HCT116 (cell line): ENCODE measurements at regions not wholly inside any gene's neighbourhood (a gene's known extent, or its start where the extent isn't known, plus 50 kb on each side); places are given as distances from the start of the nearest gene placed in this dataset.
A peak's percentile ranks its signal among the peaks of the same experiment; 100 is the strongest.

Experiments
- ATAC-seq: fragments of 200-7000 bp; cut with Tn5 transposase; 2 replicates; pipeline ENCODE4 v1.9.1; 2020; ENCODE audit warnings: mild to moderate bottlenecking, moderate library complexity
- BruUV-seq: library from RNA; stranded (reverse); fragments of 400-500 nt; replicated peaks from 2 replicates; lab custom pipeline; 2021; lab: Mats Ljungman, UMichigan
- CTCF ChIA-PET: fragments of 300-600 bp; sonication (Branson Sonifier 250); formaldehyde crosslinking; loops from one replicate; lab custom pipeline; 2021; ENCODE audit warnings: antibody characterized with exemption; lab: Charles Lee
- POLR2A ChIA-PET: fragments of 300-600, 350-600 bp; sonication (Branson Sonifier 250); formaldehyde crosslinking; loops from one replicate; lab custom pipeline; 2021; ENCODE audit warnings: antibody characterized with exemption; lab: Charles Lee
- RAD21 ChIA-PET, 2 experiments: fragments of 300-600 bp; sonication (Branson Sonifier 250); formaldehyde crosslinking; loops; one replicate each; lab custom pipeline; 2023; ENCODE audit warnings: low total read pairs in 2 of 2; ENCODE audit not compliant: uncharacterized antibody in 2 of 2, unreplicated experiment in 2 of 2, low non-redundant PET in 1 of 2; lab: Charles Lee
- DNase-seq: peaks from one replicate; pipeline ENCODE4 v3.0.0-alpha.2; 2010; ENCODE audit warnings: low read depth, low spot score
- H2AFZ ChIP-seq: fragments of 200-600 bp; shearing (Covaris generic), sonication (generic); 2 replicates; pipeline ENCODE4 v1.6.1; 2017; ENCODE audit warnings: low read depth, mixed run types, mixed read lengths, antibody characterized with exemption, low read length; ENCODE audit not compliant: poor library complexity, severe bottlenecking
- H3K27ac ChIP-seq: 2 replicates; pipeline ENCODE4 v1.5.1; 2012; ENCODE audit warnings: low read depth, low read length
- H3K27me3 ChIP-seq: fragments of 200-600 bp; sonication (generic); 2 replicates; pipeline ENCODE4 v1.6.1; 2016; ENCODE audit warnings: mixed run types, low read length, mixed read lengths; ENCODE audit not compliant: insufficient read depth
- H3K36me3 ChIP-seq, 2 experiments: fragments of 200-500 bp in 1 of 2; fragments of 200-600 bp in 1 of 2; sonication (Bioruptor generic) in 1 of 2; sonication (generic) in 1 of 2; 2 replicates each; pipeline versions ENCODE4 v1.5.1 to v1.6.1; 2014 to 2016; ENCODE audit warnings: low read length in 2 of 2, inconsistent platforms in 1 of 2, mixed read lengths in 1 of 2, mixed run types in 1 of 2; ENCODE audit not compliant: insufficient read depth in 2 of 2, control insufficient read depth in 1 of 2
- H3K4me1 ChIP-seq, 2 experiments: fragments of 200-600 bp in 1 of 2; sonication (generic) in 1 of 2; 2 replicates each; pipeline versions ENCODE4 v1.5.1 to v1.6.1; 2012 to 2017; ENCODE audit warnings: low read length in 2 of 2, inconsistent platforms in 1 of 2, mild to moderate bottlenecking in 1 of 2, mixed read lengths in 1 of 2, mixed run types in 1 of 2, moderate library complexity in 1 of 2; ENCODE audit not compliant: insufficient read depth in 2 of 2, control insufficient read depth in 1 of 2
- H3K4me2 ChIP-seq: fragments of 200-600 bp; sonication (generic); 2 replicates; pipeline ENCODE4 v1.6.1; 2017; ENCODE audit warnings: mixed run types, low read length, mixed read lengths
- H3K4me3 ChIP-seq, 2 experiments: fragments of 200-600 bp in 1 of 2; sonication (generic) in 1 of 2; replicated peaks in 1 of 2; 2 replicates each; pipeline ENCODE4 v1.5.1; 2011 to 2016; ENCODE audit warnings: low read length in 2 of 2, control low read depth in 1 of 2, low read depth in 1 of 2, mild to moderate bottlenecking in 1 of 2, mixed read lengths in 1 of 2, mixed run types in 1 of 2
- H3K79me2 ChIP-seq: fragments of 200-600 bp; sonication (generic); 2 replicates; pipeline ENCODE4 v1.6.1; 2017; ENCODE audit warnings: mild to moderate bottlenecking, mixed run types, low read length, moderate library complexity, mixed read lengths; ENCODE audit not compliant: insufficient read depth
- H3K9ac ChIP-seq: fragments of 200-600 bp; sonication (generic); 2 replicates; pipeline ENCODE4 v1.6.1; 2016; ENCODE audit warnings: low read length, mixed read lengths
- H3K9me2 ChIP-seq: fragments of 200-600 bp; sonication (generic), shearing (Covaris generic); 2 replicates; pipeline ENCODE4 v1.6.1; 2017; ENCODE audit warnings: mixed run types, mild to moderate bottlenecking, moderate library complexity; ENCODE audit not compliant: insufficient read depth
- H3K9me3 ChIP-seq, 2 experiments: fragments of 200-500 bp in 1 of 2; fragments of 200-600 bp in 1 of 2; sonication (Bioruptor generic) in 1 of 2; sonication (generic) in 1 of 2; 2 replicates each; pipeline ENCODE4 v1.6.1; 2014 to 2017; ENCODE audit warnings: low read length in 2 of 2, mixed read lengths in 2 of 2, inconsistent platforms in 1 of 2, low read depth in 1 of 2, mild to moderate bottlenecking in 1 of 2, mixed run types in 1 of 2, moderate library complexity in 1 of 2; ENCODE audit not compliant: control insufficient read depth in 1 of 2, insufficient read depth in 1 of 2
- H4K20me1 ChIP-seq: fragments of 200-600 bp; sonication (generic), shearing (Covaris generic); 2 replicates; pipeline ENCODE4 v1.6.1; 2017; ENCODE audit warnings: mixed run types, mild to moderate bottlenecking, moderate library complexity; ENCODE audit not compliant: insufficient read depth
- ATF3 ChIP-seq: IDR thresholded peaks from 2 replicates; pipeline ENCODE4 v1.6.1; 2012
- CBX3 ChIP-seq: IDR thresholded peaks from 2 replicates; pipeline ENCODE4 v1.6.1; 2012; ENCODE audit warnings: low read depth
- JUND ChIP-seq: IDR thresholded peaks from 2 replicates; pipeline ENCODE4 v1.6.1; 2012
- POLR2AphosphoS5 ChIP-seq: IDR thresholded peaks from 2 replicates; pipeline ENCODE4 v1.6.1; 2011; ENCODE audit warnings: mild to moderate bottlenecking, low read depth, low read length, moderate library complexity
- SIN3A ChIP-seq: IDR thresholded peaks from 2 replicates; pipeline ENCODE4 v1.6.1; 2012; ENCODE audit warnings: low read depth
- ZBTB33 ChIP-seq: IDR thresholded peaks from 2 replicates; pipeline ENCODE4 v1.6.1; 2011; ENCODE audit warnings: mild to moderate bottlenecking, low read length, moderate library complexity; ENCODE audit not compliant: insufficient replicate concordance; ENCODE audit errors: extremely low read depth
- intact Hi-C: fragments of 100-400 bp; cut with micrococcal nuclease; formaldehyde crosslinking; loops from 2 replicates; pipeline ENCODE4 v1.10.0; 2022

GRCh38 chr11:103541186-103541795, 432.1 kb downstream of the DYNC2H1 start:
- Histone ChIP-seq H3K79me2 (no peaks in the 10 kb centered on the region), H3K9me3 (peaks cover 0 to 5% of the 10 kb centered on the region in 2 experiments; a peak in 2 of 4 replicates), H3K27ac (no peak overlapping the region), H3K4me1 (no peaks in the 10 kb centered on the region), H3K4me3 (no peak overlapping the region), H3K36me3 (no peaks in the 10 kb centered on the region), H2AFZ (no peak overlapping the region), H4K20me1 (no peaks in the 10 kb centered on the region), H3K4me2 (no peak overlapping the region), H3K9ac (no peak overlapping the region), H3K9me2 (no peaks in the 10 kb centered on the region), H3K27me3 (no peaks in the 10 kb centered on the region)
- intact Hi-C loops = no loop called here
- CTCF ChIA-PET = no interaction called here
- no peak for DNase-seq
- TF ChIP-seq POLR2AphosphoS5 (no peak), JUND (no peak), CBX3 (peak; percentile 40; the same call in 1 of the 2 replicates)
- RAD21 ChIA-PET = no interaction called here
- no TSS peak for BruUV-seq
- ATAC-seq = no peak
- POLR2A ChIA-PET = no interaction called here

GRCh38 chr11:103542851-103543250, 433.6 kb downstream of the DYNC2H1 start:
- H3K27me3 ChIP-seq = no peaks in the 10 kb centered on the region
- no peaks in the 10 kb centered on the region for H3K36me3 ChIP-seq
- RAD21 ChIA-PET = no interaction called here
- no TSS peak for BruUV-seq
- POLR2A ChIA-PET = no interaction called here
- no peaks in the 10 kb centered on the region for H4K20me1 ChIP-seq
- intact Hi-C loops = no loop called here
- CTCF ChIA-PET = no interaction called here
- H3K4me3 ChIP-seq = no peak overlapping the region
- H3K4me1 ChIP-seq = no peaks in the 10 kb centered on the region
- TF ChIP-seq SIN3A (no peak), ATF3 (no peak), ZBTB33 (no peak)
- H2AFZ ChIP-seq = no peak overlapping the region
- no peak for DNase-seq
- H3K79me2 ChIP-seq = no peaks in the 10 kb centered on the region
- peaks cover 0 to 5% of the 10 kb centered on the region in 2 experiments; a peak in 2 of 4 replicates for H3K9me3 ChIP-seq
- no peak overlapping the region for H3K4me2 ChIP-seq
- H3K27ac ChIP-seq = no peak overlapping the region
- ATAC-seq = no peak
- no peaks in the 10 kb centered on the region for H3K9me2 ChIP-seq
- no peak overlapping the region for H3K9ac ChIP-seq
